Upper lobe of left lung (tissue), 4 donors: ENCODE measurements at regions not wholly inside any gene's neighbourhood (a gene's known extent, or its start where the extent isn't known, plus 50 kb on each side); places are given as distances from the start of the nearest gene placed in this dataset.

Experiments used
- CTCF ChIP-seq, 6 experiments: fragments of 450-650 bp in 4 of 6; fragments of 200-600 bp in 2 of 6; sonication (generic) in 2 of 6; IDR thresholded peaks; one replicate each; pipeline ENCODE4 v1.5.1; 2016 to 2019; ENCODE audit warnings: antibody characterized with exemption in 6 of 6
- EP300 ChIP-seq, 4 donors: sonication (generic); formaldehyde crosslinking; IDR thresholded peaks; one replicate each; pipeline ENCODE4 v1.5.1; 2017; ENCODE audit warnings: antibody characterized with exemption in 4 of 4, control low read depth in 2 of 4
- POLR2A ChIP-seq, 4 donors: fragments of 450-650 bp; IDR thresholded peaks; one replicate each; pipeline ENCODE4 v1.5.1; 2016 to 2017; ENCODE audit warnings: antibody characterized with exemption in 4 of 4, mild to moderate bottlenecking in 2 of 4
- POLR2AphosphoS5 ChIP-seq, 2 donors: sonication (generic); formaldehyde crosslinking; IDR thresholded peaks; one replicate each; pipeline ENCODE4 v1.5.1; 2017; ENCODE audit warnings: antibody characterized with exemption in 2 of 2

- no peak for TF ChIP-seq CTCF (IDR thresholded peaks at IDR 0.05)
- no peak for TF ChIP-seq POLR2AphosphoS5 (IDR thresholded peaks at IDR 0.05)
- TF ChIP-seq POLR2A (IDR thresholded peaks at IDR 0.05), result no peak
- no peak for TF ChIP-seq EP300 (IDR thresholded peaks at IDR 0.05)
Measured at GRCh38 chrX:95330292-95330691, 1354.3 kb upstream of the DIAPH2 start.
